Gastroesophageal sphincter (tissue), 3 donors: ENCODE measurements at regions not wholly inside any gene's neighbourhood (a gene's known extent, or its start where the extent isn't known, plus 50 kb on each side); places are given as distances from the start of the nearest gene placed in this dataset.

Source experiments
- CTCF ChIP-seq, 4 experiments: fragments of 200-600 bp in 2 of 4; fragments of 450-650 bp in 2 of 4; sonication (generic) in 1 of 4; IDR thresholded peaks; one replicate each; pipeline ENCODE4 v1.5.1; 2017 to 2019; ENCODE audit warnings: antibody characterized with exemption in 4 of 4, mild to moderate bottlenecking in 2 of 4, moderate library complexity in 2 of 4
- EP300 ChIP-seq: sonication (generic); formaldehyde crosslinking; IDR thresholded peaks from one replicate; pipeline ENCODE4 v1.6.1; 2017; ENCODE audit warnings: antibody characterized with exemption, mild to moderate bottlenecking
- POLR2A ChIP-seq, 2 donors: fragments of 450-650 bp; IDR thresholded peaks; one replicate each; pipeline ENCODE4 v1.6.1; 2017; ENCODE audit warnings: antibody characterized with exemption in 2 of 2, mild to moderate bottlenecking in 2 of 2, moderate library complexity in 1 of 2
- POLR2AphosphoS5 ChIP-seq: sonication (generic); formaldehyde crosslinking; IDR thresholded peaks from one replicate; pipeline ENCODE4 v1.6.1; 2017; ENCODE audit warnings: antibody characterized with exemption

GRCh38 chr13:73974051-73974450 lies 160.2 kb downstream of the KLF12 start:
- TF ChIP-seq CTCF (IDR thresholded peaks at IDR 0.05) (no peak), POLR2AphosphoS5 (no peak), POLR2A (IDR thresholded peaks at IDR 0.05) (no peak), EP300 (no peak)
